AG08395 (cell line): ENCODE measurements at regions not wholly inside any gene's neighbourhood (a gene's known extent, or its start where the extent isn't known, plus 50 kb on each side); places are given as distances from the start of the nearest gene placed in this dataset.
"Not testable (repeated sequence)": the region's sequence is repeated elsewhere in the genome, so short reads cannot be mapped to it uniquely, and the experiment has no call there.

Source experiments
- DNase-seq: peaks from one replicate; pipeline ENCODE4 v3.0.0; 2012; ENCODE audit warnings: mixed read lengths, low spot score

GRCh38 chr10:16231734-16232435, 204.9 kb upstream of the PTER start:
- DNase-seq: no peak

DNA sequence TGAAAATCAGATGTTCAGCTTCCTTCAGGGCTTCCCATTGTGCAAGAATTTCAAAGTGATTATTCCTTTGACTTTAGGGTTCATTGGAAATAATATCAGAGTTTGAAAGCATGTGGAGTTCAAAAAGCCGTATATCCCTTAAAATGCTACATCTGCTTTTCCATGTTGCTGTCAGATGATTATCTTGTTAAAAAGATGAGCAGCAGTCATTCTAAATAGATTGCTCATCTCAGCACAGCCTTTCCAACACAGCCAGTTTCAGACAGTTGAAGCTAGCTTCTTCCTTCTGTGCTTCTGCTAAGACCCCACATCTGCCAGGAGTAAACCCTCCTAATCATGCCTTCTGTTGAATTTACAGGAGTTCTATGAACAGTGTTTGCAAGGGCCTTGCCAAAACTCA, 204.4 kb upstream of the PTER start:
- DNase-seq: no peak

DNA sequence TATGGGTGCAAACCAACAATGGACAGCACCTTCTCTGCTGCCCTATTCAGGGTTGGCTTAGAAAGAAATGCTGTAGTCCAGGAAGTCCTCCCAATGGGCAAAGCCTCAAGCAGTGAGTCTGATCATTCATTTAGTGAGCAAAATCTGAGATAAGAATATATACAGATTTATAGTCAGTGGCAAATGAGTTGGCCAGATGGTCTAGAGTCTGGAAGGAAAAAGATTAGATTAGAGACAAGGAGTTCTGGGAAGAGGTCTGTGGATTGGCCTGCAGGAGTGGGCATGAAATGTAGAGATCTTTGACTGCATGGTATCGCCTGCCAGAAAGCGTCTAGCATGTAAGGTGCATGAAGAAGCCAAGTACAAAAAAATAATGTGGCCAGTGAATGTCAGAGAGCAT, 201.9 kb upstream of the PTER start:
- DNase-seq: no peak

- DNase-seq: no peak
Observed at GRCh38 chr10:16242446-16242845, 194.4 kb upstream of the PTER start.

DNA sequence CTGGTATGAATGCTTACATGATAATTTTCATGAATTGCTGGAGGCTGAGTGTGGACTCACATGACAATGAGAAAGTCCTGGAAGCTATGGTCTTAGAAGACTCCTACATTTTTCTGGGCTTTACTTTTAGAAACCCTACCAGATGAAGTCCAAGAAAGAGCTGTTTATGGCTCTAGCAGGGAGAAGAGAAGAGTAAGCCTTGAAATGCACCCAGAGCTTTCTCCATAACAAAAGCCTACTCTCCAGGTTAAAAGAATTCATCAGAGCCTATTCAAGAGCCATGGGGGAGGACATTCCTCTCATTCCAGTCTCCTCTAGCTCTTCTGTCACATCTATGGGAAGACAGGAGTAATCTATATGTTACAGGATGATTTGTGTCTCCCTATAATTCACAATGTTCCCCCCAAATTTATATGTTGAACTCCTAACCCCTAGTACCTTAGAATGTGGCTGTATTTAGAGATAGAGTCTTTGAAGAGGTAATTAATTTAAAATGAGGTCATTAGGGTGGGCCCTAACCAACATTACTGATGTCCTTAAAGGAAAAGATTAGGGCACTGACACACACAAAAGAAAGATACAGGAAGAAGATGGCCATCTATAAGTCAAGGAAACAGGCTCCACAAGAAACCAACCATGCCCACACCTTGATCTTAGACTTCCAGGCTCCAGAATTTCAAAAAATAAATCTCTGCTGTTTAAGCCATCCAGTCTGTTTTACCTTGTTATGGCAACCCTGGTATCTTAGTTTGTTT, 193.8 kb upstream of the PTER start:
- no peak for DNase-seq

DNA sequence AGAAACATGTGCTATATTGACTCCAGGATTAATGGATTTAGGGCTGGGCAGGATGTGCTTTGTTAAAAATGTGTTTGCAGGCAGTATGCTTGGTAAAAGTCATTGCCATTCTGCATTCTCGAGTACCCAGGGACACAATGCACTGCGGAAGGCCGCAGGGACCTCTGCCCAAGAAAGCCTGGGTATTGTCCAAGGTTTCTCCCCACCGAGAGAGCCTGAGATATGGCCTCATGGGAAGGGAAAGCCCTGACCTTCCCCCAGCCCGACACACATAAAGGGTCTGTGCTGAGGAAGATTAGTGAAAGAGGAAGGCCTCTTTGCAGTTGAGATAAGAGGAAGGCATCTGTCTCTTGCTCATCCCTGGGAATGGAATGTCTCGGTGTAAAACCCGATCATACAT, 186.7 kb upstream of the PTER start:
- not testable (repeated sequence) for DNase-seq

GRCh38 chr10:16256336-16256735, 180.5 kb upstream of the PTER start:
- no peak for DNase-seq

DNA sequence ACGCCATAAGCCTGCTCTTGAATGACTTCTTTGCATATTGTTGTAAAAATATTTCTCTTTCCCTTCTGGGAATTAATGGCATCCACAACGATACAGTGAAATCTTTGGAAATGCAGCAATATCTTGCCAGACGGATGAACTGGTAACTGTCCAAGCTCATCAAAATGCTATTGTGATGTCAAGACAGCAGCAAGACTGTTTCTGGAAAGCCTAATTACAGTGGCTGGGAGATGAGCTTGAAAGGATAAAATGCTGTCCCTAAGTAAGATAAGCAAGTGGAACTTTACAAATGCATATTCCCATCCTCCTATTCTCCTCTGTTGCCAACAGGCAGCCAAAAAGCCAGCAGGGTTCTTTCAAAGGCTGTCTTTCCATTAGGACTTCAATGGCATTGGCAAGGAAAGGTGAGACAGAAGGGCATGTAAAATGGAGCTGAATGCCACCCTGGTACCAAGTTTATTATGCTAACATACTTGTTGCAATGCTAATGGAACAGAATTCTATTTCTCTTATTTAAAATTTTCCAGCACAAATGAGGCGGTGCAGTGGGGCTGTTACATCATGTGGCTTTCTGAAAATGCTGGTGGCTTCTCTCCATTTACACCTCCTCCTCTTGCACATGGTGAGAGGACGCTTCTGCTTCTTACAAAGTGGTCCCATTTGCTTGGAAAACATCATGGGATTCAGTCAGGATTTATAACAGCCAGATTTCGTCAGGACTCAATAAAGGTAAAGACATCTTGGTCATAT, 178.3 kb upstream of the PTER start:
- DNase-seq: no peak

GRCh38 chr10:16259726-16260125, 177.1 kb upstream of the PTER start:
- DNase-seq: no peak

DNA sequence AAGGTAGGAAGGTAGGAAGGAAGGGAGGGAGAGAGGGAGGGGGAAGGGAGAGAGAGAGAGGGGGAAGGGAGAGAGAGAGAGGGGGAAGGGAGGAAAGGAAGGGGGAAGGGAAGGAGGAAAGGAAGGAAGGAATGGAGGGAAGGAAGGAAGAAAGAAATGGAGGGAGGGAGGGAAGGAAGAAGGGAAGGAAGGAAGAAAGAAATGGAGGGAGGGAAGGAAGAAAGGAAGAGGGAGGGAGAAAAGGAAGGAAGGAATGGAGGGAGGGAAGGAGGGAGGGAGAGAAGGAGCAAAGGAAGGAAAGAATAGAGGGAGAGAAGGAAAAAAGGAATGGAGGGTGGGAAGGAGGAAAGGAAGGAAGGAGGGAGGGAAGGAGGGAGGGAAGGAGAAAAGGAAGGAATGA, 176.4 kb upstream of the PTER start:
- DNase-seq: no peak

GRCh38 chr10:16271571-16271970, 165.2 kb upstream of the PTER start:
- no peak for DNase-seq

GRCh38 chr10:16274911-16275310, 161.9 kb upstream of the PTER start:
- DNase-seq: no peak

GRCh38 chr10:16280595-16280994, 156.2 kb upstream of the PTER start:
- DNase-seq: no peak

DNA sequence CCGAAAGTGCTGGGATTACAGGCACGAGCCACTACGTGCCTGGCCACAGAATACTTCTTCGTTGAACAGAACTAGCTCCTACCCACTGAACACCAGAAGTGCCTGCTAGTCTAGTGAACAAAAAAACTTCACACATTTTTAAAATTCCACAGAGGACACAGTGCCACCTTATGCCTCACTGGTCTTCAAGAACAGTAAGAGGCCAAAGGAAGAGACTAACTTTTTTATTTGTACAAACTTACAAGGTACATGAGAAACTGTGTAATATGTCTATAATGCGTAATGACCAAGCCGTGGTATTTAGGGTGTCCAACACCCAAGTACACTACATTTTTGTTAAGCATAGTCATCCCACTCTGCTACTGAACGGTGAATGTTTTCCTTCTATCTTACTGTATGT, 144.4 kb upstream of the PTER start:
- DNase-seq: no peak

DNA sequence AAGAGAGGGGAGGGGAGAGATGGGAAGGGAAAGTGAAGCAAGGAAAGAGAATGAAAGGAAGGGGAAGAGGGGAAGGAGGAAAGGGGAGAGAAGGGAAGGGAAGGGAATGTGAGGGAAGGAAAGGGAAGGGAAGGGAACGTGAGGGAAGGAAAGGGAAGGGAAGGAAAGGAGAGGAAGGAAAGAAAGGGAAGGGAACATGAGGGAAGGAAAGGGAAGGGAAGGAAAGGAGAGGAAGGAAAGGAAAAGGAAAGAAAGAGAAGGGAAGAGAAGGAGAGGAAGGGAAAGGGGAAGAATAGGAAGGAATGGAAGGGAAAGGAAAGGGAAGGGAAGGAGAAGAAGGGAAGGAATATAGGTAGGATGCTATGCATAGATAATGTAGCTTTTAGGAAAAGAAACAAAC, 139.7 kb upstream of the PTER start:
- DNase-seq: no peak

- no peak for DNase-seq
Observed at GRCh38 chr10:16297642-16298041, 139.2 kb upstream of the PTER start.

DNA sequence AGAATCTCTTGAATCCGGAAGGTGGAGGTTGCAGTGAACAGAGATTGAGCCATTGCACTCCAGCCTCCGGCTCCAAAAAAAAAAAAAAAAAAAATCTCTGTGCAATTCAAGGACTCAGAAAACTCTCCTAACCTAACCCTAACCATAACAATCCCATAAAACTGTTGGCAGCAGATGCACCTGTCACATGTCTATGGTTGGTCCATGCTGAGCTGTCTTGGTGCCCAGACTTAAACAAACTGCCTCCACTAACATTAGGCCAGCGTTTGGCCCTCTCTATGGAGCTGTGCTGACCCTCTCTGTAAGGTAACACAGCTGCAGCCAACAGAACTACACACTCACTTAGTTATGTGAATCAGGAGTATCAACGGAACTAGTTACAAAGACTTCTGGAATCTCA, 132.5 kb upstream of the PTER start:
- no peak for DNase-seq

DNA sequence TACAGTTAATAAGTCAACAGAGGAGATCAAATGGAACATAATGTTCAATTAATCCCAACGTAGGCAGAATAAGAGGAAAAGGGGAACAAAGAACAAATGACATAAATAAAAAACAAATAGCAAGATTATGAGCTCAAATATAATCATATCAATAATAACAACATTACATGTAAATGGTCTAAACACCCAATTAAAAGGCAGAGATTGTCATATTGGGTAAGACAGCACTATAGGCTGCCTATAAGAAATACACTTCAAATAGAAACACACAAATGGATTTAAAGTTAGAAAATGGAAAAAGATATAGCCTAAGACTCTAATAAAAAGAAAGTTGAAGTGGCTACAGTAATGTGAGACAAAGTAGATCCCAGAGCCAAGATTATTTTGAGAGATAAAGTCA, 126.4 kb upstream of the PTER start:
- DNase-seq: no peak

DNA sequence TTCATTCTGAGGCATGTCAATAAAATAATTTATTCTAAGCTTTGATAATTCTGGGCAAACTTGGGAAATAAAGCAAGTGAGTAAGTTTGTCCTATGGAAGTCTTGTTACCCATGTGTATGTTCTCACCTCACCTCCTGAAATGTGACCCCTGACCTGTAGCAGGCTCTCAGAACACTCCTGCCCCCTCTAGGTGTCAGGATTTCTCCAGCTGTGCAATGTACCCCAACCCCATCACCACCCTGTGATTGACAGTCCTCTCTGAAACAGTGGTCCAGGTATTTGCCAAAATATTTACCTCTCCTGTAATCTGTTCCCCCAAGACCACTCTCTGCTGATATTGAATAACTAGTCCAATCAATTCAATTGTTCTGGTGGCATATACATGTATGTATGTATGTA, 122.6 kb upstream of the PTER start:
- no peak for DNase-seq

DNA sequence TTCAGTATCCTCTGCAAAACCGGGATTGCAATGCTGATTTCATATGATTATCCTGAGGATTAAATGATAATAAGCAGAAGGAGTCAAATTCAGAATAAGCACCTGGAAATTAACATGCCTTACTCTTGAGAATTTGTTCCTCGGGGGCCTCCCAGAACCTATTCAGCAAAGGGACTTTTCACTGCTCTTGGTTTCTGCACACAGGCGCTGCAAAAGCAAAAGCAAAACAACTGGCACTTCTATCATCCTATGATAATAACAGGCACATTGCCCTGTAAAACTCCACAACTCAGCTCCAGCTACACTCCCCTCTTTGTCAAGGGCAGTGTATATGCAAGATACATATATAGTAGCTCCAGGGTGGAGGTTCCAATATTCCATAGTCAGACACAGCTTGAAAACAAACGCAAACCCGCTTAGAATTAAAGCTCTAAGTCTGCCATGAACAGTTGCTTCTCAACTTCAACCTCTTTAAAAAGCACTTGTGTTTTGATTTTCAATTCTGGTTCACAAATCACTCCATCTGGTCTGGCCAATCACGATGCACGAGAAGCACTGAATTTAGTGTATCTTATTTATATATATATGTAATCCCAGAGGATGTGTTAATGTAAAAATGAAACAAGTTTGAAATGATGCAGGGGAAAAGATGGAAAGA, 119.9 kb upstream of the PTER start:
- no peak for DNase-seq

- DNase-seq: no peak
Observed at GRCh38 chr10:16341637-16342036, 95.2 kb upstream of the PTER start.

DNA sequence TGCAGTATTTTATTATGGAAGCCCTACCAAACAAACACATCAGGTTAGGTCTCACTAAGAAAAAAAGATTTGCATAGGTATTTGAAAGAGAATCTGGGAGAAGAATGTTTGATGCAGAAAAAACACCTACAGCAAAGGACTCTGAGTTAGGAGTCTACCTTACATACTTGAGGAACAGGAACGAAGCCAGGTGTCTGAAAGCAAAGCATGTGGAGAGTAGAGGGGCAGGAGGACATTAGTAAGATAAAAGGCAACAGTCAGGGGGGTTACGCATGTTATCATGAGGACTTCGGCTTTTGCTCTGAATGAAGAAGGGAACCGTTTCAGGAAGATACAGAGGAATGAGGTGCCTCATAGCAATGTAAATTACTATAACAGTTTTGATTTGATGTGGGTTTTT, 87.9 kb upstream of the PTER start:
- DNase-seq: no peak

GRCh38 chr10:16352146-16352545, 84.7 kb upstream of the PTER start:
- no peak for DNase-seq
